ENCODE measurements at regions not wholly inside any gene's neighbourhood (a gene's known extent, or its start where the extent isn't known, plus 50 kb on each side); places are given as distances from the start of the nearest gene placed in this dataset.
A peak's percentile ranks its signal among the peaks of the same experiment; 100 is the strongest.

- no peak overlapping the region for H3K4me3 ChIP-seq (ENCODE audit: control insufficient read depth, low read depth, low read length)
- DNase-seq (ENCODE audit: low read depth) = peak; percentile 8
- TF ChIP-seq CTCF (IDR thresholded peaks at IDR 0.05; ENCODE audit: control insufficient read depth, insufficient read depth, low read depth, low read length, missing control alignments) = no peak
Observed at GRCh38 chr12:115308918-115309317, 624.9 kb upstream of the TBX3 start.

- H3K4me3 ChIP-seq (ENCODE audit: control insufficient read depth, low read depth, low read length) = no peak overlapping the region
- TF ChIP-seq CTCF (IDR thresholded peaks at IDR 0.05; ENCODE audit: control insufficient read depth, insufficient read depth, low read depth, low read length, missing control alignments) = no peak
- DNase-seq (ENCODE audit: low read depth) = no peak
Observed at GRCh38 chr12:115306380-115306779, 622.4 kb upstream of the TBX3 start.

- no peak for TF ChIP-seq CTCF (IDR thresholded peaks at IDR 0.05; ENCODE audit: control insufficient read depth, insufficient read depth, low read depth, low read length, missing control alignments)
- H3K4me3 ChIP-seq (ENCODE audit: control insufficient read depth, low read depth, low read length) = no peak overlapping the region
- DNase-seq (ENCODE audit: low read depth) = no peak
Observed at GRCh38 chr12:115305867-115306266, 621.9 kb upstream of the TBX3 start.

GRCh38 chr12:115305275-115305674 lies 621.3 kb upstream of the TBX3 start:
- TF ChIP-seq CTCF (IDR thresholded peaks at IDR 0.05; ENCODE audit: control insufficient read depth, insufficient read depth, low read depth, low read length, missing control alignments) = no peak

GRCh38 chr12:115303723-115304309 lies 619.8 kb upstream of the TBX3 start:
- no peak for DNase-seq (ENCODE audit: low read depth)
- no peak overlapping the region for H3K4me3 ChIP-seq (ENCODE audit: control insufficient read depth, low read depth, low read length)
- no peak for TF ChIP-seq CTCF (IDR thresholded peaks at IDR 0.05; ENCODE audit: control insufficient read depth, insufficient read depth, low read depth, low read length, missing control alignments)

More at GRCh38 chr12:115305275-115305674, 621.3 kb upstream of the TBX3 start:
- DNase-seq (ENCODE audit: low read depth) = no peak
- H3K4me3 ChIP-seq (ENCODE audit: control insufficient read depth, low read depth, low read length) = no peak overlapping the region

- H3K4me3 ChIP-seq (ENCODE audit: control insufficient read depth, low read depth, low read length) = no peak overlapping the region
- no peak for DNase-seq (ENCODE audit: low read depth)
- no peak for TF ChIP-seq CTCF (IDR thresholded peaks at IDR 0.05; ENCODE audit: control insufficient read depth, insufficient read depth, low read depth, low read length, missing control alignments)
Observed at GRCh38 chr12:115297445-115297844, 613.5 kb upstream of the TBX3 start.
